Cardiac muscle cell (in vitro differentiated cells and primary cell): ENCODE measurements at regions not wholly inside any gene's neighbourhood (a gene's known extent, or its start where the extent isn't known, plus 50 kb on each side); places are given as distances from the start of the nearest gene placed in this dataset.

Experiments used
- DNase-seq, 2 donors: peaks; one replicate each; pipeline versions ENCODE4 v3.0.0 to v3.0.0-alpha.2; 2010 to 2017; ENCODE audit warnings: low read depth in 1 of 2, low spot score in 1 of 2
- H3K27ac ChIP-seq: fragments of 200-600 bp; sonication (generic); 2 replicates; pipeline ENCODE4 v1.5.1; 2016
- H3K27me3 ChIP-seq: fragments of 200-600 bp; sonication (generic); 2 replicates; pipeline ENCODE4 v1.6.0; 2016; ENCODE audit warnings: control low read depth
- H3K36me3 ChIP-seq: fragments of 200-600 bp; sonication (generic); 2 replicates; pipeline ENCODE4 v1.5.1; 2016; ENCODE audit warnings: control low read depth
- H3K4me1 ChIP-seq: fragments of 200-600 bp; sonication (generic); 2 replicates; pipeline ENCODE4 v1.8.1; 2017; ENCODE audit warnings: low read depth, mild to moderate bottlenecking, mixed run types
- H3K4me3 ChIP-seq: fragments of 200-600 bp; sonication (generic); 2 replicates; pipeline ENCODE4 v1.5.1; 2016; ENCODE audit warnings: mild to moderate bottlenecking
- H3K9me3 ChIP-seq: fragments of 200-600 bp; sonication (generic); 2 replicates; pipeline ENCODE4 v1.5.1; 2017; ENCODE audit warnings: low read depth, mild to moderate bottlenecking, control low read depth
- TF ChIP-seq, protein P1 (sequence below): IDR thresholded peaks from 2 replicates; pipeline ENCODE4 v1.5.1; 2012; ENCODE audit warnings: low read depth, mild to moderate bottlenecking, low read length

DNA sequence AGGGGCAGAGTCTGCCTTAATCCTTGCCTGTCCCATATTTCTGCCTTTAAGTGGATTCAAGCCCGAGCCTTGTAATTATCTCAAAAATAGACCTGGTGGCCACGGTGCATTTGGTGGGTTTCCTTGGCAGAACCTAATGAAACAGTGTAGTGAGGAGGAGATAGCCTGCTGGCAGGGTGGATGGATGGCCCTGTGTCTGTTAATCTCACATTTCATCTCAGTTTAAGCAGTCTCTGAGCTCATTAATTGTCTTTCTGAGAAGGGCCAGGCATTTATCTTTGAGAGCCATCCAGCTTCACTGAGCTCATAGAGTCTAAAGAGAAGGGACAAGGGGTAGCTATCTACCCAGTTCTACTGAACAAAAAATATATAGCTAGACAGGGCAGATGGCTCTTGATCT is 364.0 kb upstream of the EEF2KMT start:
- DNase-seq = no peak
- no peaks in the 10 kb centered on the region for H3K9me3 ChIP-seq
- no peak overlapping the region for H3K27ac ChIP-seq
- no peaks in the 10 kb centered on the region for H3K36me3 ChIP-seq
- H3K27me3 ChIP-seq = no peaks in the 10 kb centered on the region
- no peak overlapping the region for H3K4me3 ChIP-seq
- H3K4me1 ChIP-seq = no peaks in the 10 kb centered on the region
- TF ChIP-seq, protein P1, sequence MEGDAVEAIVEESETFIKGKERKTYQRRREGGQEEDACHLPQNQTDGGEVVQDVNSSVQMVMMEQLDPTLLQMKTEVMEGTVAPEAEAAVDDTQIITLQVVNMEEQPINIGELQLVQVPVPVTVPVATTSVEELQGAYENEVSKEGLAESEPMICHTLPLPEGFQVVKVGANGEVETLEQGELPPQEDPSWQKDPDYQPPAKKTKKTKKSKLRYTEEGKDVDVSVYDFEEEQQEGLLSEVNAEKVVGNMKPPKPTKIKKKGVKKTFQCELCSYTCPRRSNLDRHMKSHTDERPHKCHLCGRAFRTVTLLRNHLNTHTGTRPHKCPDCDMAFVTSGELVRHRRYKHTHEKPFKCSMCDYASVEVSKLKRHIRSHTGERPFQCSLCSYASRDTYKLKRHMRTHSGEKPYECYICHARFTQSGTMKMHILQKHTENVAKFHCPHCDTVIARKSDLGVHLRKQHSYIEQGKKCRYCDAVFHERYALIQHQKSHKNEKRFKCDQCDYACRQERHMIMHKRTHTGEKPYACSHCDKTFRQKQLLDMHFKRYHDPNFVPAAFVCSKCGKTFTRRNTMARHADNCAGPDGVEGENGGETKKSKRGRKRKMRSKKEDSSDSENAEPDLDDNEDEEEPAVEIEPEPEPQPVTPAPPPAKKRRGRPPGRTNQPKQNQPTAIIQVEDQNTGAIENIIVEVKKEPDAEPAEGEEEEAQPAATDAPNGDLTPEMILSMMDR = no peak

DNA sequence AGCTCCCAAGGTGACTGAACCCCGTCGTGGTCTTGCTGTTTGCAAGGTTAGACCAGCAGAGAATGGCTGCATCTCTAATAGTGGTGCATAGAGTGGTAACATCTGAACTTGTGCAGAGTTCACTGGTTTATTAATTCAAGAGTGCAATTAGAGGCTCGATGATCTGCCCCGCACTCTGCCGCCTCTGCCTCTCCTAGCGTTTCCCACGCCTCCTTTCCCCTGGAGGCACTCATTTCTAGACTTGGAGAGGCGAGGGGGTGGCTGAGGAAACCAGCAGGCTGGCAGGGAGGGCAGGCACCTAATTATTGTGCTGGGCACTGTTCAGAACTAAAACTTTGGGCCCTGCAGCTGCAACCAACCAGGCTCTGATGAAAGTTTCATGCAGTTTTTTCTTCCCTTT is 363.5 kb upstream of the EEF2KMT start:
- Histone ChIP-seq H3K4me3 (no peak overlapping the region), H3K36me3 (no peaks in the 10 kb centered on the region), H3K27me3 (no peaks in the 10 kb centered on the region), H3K27ac (no peak overlapping the region), H3K9me3 (no peaks in the 10 kb centered on the region), H3K4me1 (no peaks in the 10 kb centered on the region)
- TF ChIP-seq, protein P1 = no peak
- DNase-seq = no peak

DNA sequence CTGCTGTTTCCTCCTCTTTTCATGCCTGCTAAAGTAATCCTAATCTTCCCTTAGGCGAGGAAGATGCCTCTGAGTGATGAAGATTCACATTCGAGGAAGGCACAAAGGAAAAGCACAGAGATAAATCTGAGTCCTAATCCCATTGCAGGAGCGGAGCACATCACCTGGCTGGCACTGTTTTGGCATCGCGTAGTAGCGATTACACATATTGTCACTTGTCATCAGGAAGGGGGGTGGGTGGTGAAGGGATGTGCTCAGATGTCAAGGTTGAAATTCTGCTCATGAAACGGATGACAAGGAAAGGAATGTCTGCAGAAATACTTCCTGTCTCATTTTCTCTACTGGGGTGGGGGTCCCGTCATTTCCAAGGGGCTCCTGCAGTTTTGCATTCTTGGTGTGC is 363.1 kb upstream of the EEF2KMT start:
- TF ChIP-seq, protein P1 = no peak
- Histone ChIP-seq H3K4me3 (no peak overlapping the region), H3K9me3 (no peaks in the 10 kb centered on the region), H3K27me3 (no peaks in the 10 kb centered on the region), H3K4me1 (no peaks in the 10 kb centered on the region), H3K27ac (no peak overlapping the region), H3K36me3 (no peaks in the 10 kb centered on the region)
- DNase-seq = no peak

DNA sequence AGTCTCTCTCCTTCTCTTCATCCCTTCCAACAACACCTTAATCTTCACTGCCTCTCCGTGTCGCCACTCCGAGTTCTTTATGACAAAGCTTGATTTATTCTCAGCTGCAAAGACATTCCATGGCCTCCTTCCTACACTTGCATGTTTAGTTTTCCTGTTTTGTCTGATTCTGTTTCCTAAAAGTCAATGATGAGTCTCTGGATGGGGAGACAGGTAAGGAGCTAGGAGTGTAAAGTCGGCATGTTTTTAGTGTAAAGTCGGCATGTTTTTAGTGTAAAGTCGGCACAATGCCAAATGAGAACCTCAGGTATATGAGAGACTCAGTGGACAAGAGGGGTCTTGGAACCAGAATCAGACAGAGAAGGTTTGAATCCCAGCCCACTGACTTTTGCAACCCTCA is 362.3 kb upstream of the EEF2KMT start:
- TF ChIP-seq, protein P1 = no peak
- no peaks in the 10 kb centered on the region for H3K9me3 ChIP-seq
- no peaks in the 10 kb centered on the region for H3K27me3 ChIP-seq
- no peak overlapping the region for H3K4me3 ChIP-seq
- no peak for DNase-seq
- no peak overlapping the region for H3K27ac ChIP-seq
- H3K4me1 ChIP-seq = no peaks in the 10 kb centered on the region
- H3K36me3 ChIP-seq = no peaks in the 10 kb centered on the region

DNA sequence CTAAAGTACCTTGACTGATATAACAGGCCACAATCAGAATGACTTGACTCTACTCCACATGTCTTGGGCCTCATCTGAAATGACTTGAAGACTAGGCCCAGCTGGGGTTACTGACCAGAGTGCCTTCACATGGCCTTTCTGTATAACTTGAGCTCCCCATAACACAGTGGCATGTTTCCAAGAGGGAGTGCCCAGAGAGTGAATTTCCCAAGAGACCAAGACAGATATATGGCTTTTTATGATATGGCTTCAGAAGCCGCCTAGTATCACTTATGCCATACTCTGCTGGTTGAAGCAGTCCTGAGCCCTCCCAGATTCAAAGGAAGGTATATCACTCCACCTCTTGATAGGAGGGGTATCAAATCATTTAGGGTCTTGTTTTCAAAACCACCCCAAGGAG is 357.5 kb upstream of the EEF2KMT start:
- Histone ChIP-seq H3K27ac (no peak overlapping the region), H3K36me3 (no peaks in the 10 kb centered on the region), H3K9me3 (no peaks in the 10 kb centered on the region), H3K4me1 (no peaks in the 10 kb centered on the region), H3K27me3 (peaks cover 7% of the 10 kb centered on the region), H3K4me3 (no peak overlapping the region)
- TF ChIP-seq, protein P1 = no peak
- DNase-seq = no peak

DNA sequence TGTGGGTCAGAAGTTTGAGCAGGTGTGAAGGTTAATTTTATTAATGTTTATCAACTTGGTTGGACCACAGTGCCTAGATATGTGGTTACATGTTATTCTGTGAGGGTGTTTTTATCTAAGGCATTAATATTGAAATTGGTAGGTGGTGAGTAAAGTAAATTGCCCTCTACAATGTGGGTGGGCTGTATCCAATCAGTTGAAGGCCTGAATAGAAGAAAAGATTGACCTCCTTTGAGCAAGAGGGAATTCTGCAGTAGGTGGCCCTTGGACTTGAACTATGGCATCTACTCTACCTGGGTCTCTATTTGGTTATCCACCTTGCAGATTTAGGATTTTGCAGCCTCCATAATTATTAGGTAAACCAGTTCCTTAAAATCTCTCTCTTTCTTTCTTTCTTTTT is 356.8 kb upstream of the EEF2KMT start:
- Histone ChIP-seq H3K27me3 (peaks cover 7% of the 10 kb centered on the region), H3K9me3 (no peaks in the 10 kb centered on the region), H3K4me3 (no peak overlapping the region), H3K4me1 (no peaks in the 10 kb centered on the region), H3K27ac (no peak overlapping the region), H3K36me3 (no peaks in the 10 kb centered on the region)
- TF ChIP-seq, protein P1 = no peak
- DNase-seq = no peak
